PC-3 (cell line): ENCODE measurements at regions not wholly inside any gene's neighbourhood (a gene's known extent, or its start where the extent isn't known, plus 50 kb on each side); places are given as distances from the start of the nearest gene placed in this dataset.

Experiments
- ATAC-seq: fragments of 200-7000 bp; cut with Tn5 transposase; 2 replicates; pipeline ENCODE4 v1.9.1; 2020; ENCODE audit warnings: mild to moderate bottlenecking, moderate library complexity
- BruUV-seq: library from RNA; stranded (reverse); fragments of 400-500 nt; replicated peaks from 2 replicates; lab custom pipeline; 2021; lab: Mats Ljungman, UMichigan
- CTCF ChIA-PET: fragments of 300-600 bp; sonication (Branson Sonifier 250); formaldehyde crosslinking; loops from one replicate; lab custom pipeline; 2022; ENCODE audit warnings: antibody characterized with exemption; lab: Charles Lee
- POLR2A ChIA-PET: fragments of 300-600 bp; sonication (Branson Sonifier 250); formaldehyde crosslinking; loops from one replicate; lab custom pipeline; 2022; ENCODE audit warnings: antibody characterized with exemption; ENCODE audit not compliant: unreplicated experiment; lab: Charles Lee
- DNase-seq: peaks from one replicate; pipeline ENCODE4 v3.0.0-alpha.2; 2015
- H2AFZ ChIP-seq: fragments of 300-600 bp; sonication (generic); 2 replicates; pipeline ENCODE4 v1.6.0; 2016; ENCODE audit warnings: antibody characterized with exemption, low read length
- H3F3A ChIP-seq: fragments of 300-600 bp; sonication (generic); one replicate; pipeline ENCODE4 v1.6.0; 2017; ENCODE audit warnings: antibody characterized with exemption, low read length, control low read depth, mild to moderate bottlenecking; ENCODE audit not compliant: unreplicated experiment
- H3K27ac ChIP-seq: fragments of 300-600 bp; sonication (generic); 2 replicates; pipeline ENCODE4 v1.5.1; 2016; ENCODE audit warnings: mild to moderate bottlenecking, low read length
- H3K27me3 ChIP-seq: fragments of 300-600 bp; sonication (generic); 2 replicates; pipeline ENCODE4 v1.6.1; 2016; ENCODE audit warnings: low read length, mixed read lengths
- H3K36me3 ChIP-seq: fragments of 300-600 bp; sonication (generic); 2 replicates; pipeline ENCODE4 v1.6.1; 2016; ENCODE audit warnings: low read depth, mixed run types, low read length, mixed read lengths
- H3K4me1 ChIP-seq: fragments of 300-600 bp; sonication (generic); 2 replicates; pipeline ENCODE4 v1.5.1; 2016; ENCODE audit warnings: low read length; ENCODE audit not compliant: insufficient read depth
- H3K4me2 ChIP-seq: fragments of 300-600 bp; sonication (generic); 2 replicates; pipeline ENCODE4 v1.6.0; 2016; ENCODE audit warnings: low read length
- H3K4me3 ChIP-seq: fragments of 300-600 bp; sonication (generic); 2 replicates; pipeline ENCODE4 v1.5.1; 2016; ENCODE audit warnings: mild to moderate bottlenecking, low read length, mixed read lengths
- H3K79me2 ChIP-seq: fragments of 300-600 bp; sonication (generic); 2 replicates; pipeline ENCODE4 v1.6.1; 2017; ENCODE audit warnings: low read length, mixed read lengths
- H3K9ac ChIP-seq: fragments of 300-600 bp; sonication (generic); 2 replicates; pipeline ENCODE4 v1.6.0; 2016; ENCODE audit warnings: mild to moderate bottlenecking, low read length
- H3K9me2 ChIP-seq: fragments of 300-600 bp; sonication (generic); replicated peaks from 2 replicates; pipeline ENCODE4 v1.6.1; 2016; ENCODE audit warnings: mixed run types, low read length, mixed read lengths
- H3K9me3 ChIP-seq: fragments of 300-600 bp; sonication (generic); 2 replicates; pipeline ENCODE4 v1.6.1; 2016; ENCODE audit warnings: low read length, mixed read lengths
- H4K20me1 ChIP-seq: fragments of 300-600 bp; sonication (generic); 2 replicates; pipeline ENCODE4 v1.6.1; 2016; ENCODE audit warnings: low read length, mixed read lengths
- CTCF ChIP-seq: fragments of 300-600 bp; sonication (generic); conservative IDR thresholded peaks from 2 replicates; pipeline ENCODE4 v1.5.1; 2017; ENCODE audit warnings: antibody characterized with exemption, low read depth, mild to moderate bottlenecking, low read length
- EZH2 ChIP-seq: fragments of 300-600 bp; sonication (generic); IDR thresholded peaks from one replicate; pipeline ENCODE4 v1.6.1; 2017; ENCODE audit warnings: antibody characterized with exemption, mild to moderate bottlenecking, low read length; ENCODE audit not compliant: unreplicated experiment
- EZH2phosphoT487 ChIP-seq: fragments of 300-600 bp; sonication (generic); IDR thresholded peaks from 2 replicates; pipeline ENCODE4 v1.6.1; 2018; ENCODE audit warnings: mild to moderate bottlenecking, antibody characterized with exemption, low read length, borderline replicate concordance
- intact Hi-C: fragments of 100-400 bp; cut with micrococcal nuclease; formaldehyde crosslinking; loops from 2 replicates; pipeline ENCODE4 v1.9.0; 2023

- POLR2A ChIA-PET: interaction anchor here (0.5 to 0.7 kb wide), 3 partner anchors 8 to 1942 kb away, joined by 3 to 4 read pairs (median 3); no protein-coding TSS in a partner anchor
- Histone ChIP-seq H3K4me2 (no peak overlapping the region), H3K27me3 (no peaks in the 10 kb centered on the region), H3K27ac (no peak overlapping the region), H3K9me2 (no peaks in the 10 kb centered on the region), H3F3A (no peaks in the 10 kb centered on the region), H3K79me2 (no peaks in the 10 kb centered on the region), H2AFZ (no peak overlapping the region), H3K9ac (no peak overlapping the region), H4K20me1 (no peaks in the 10 kb centered on the region), H3K4me3 (no peak overlapping the region), H3K9me3 (no peaks in the 10 kb centered on the region), H3K36me3 (no peaks in the 10 kb centered on the region), H3K4me1 (no peaks in the 10 kb centered on the region; the same call in 1 of the 2 replicates)
- intact Hi-C loops: loop anchor here (1.0 to 10.0 kb wide), 2 partner anchors 35 to 411 kb away; no protein-coding TSS in a partner anchor
- no TSS peak for BruUV-seq
- CTCF ChIA-PET: interaction anchor here (0.6 to 1.0 kb wide), 3 partner anchors 38 to 1173 kb away, joined by 3 to 7 read pairs (median 4); no protein-coding TSS in a partner anchor
- DNase-seq (peak; percentile 63), ATAC-seq (peak; percentile 87)
- TF ChIP-seq EZH2 (no peak), EZH2phosphoT487 (no peak), CTCF (no peak)
These were observed 83.2 kb upstream of the MBL2 start for GRCh38 chr10:52855546-52856325.

- no peaks in the 10 kb centered on the region; the same call in 1 of the 2 replicates for H3K4me1 ChIP-seq
- H3F3A ChIP-seq: no peaks in the 10 kb centered on the region
- H4K20me1 ChIP-seq: no peaks in the 10 kb centered on the region
- intact Hi-C loops: loop anchor here (10.0 kb wide), 1 partner anchor 409 kb away; no protein-coding TSS in a partner anchor
- BruUV-seq: no TSS peak
- H3K9me2 ChIP-seq: no peaks in the 10 kb centered on the region
- no peak for ATAC-seq
- no peak overlapping the region for H3K4me3 ChIP-seq
- no peaks in the 10 kb centered on the region for H3K79me2 ChIP-seq
- H3K9me3 ChIP-seq: no peaks in the 10 kb centered on the region
- POLR2A ChIA-PET: no interaction called here
- no peak overlapping the region for H2AFZ ChIP-seq
- no peak for DNase-seq
- no peaks in the 10 kb centered on the region for H3K27me3 ChIP-seq
- no peak overlapping the region for H3K27ac ChIP-seq
- CTCF ChIA-PET: no interaction called here
- no peak for TF ChIP-seq EZH2
- TF ChIP-seq EZH2phosphoT487: no peak
- no peak for TF ChIP-seq CTCF
- no peaks in the 10 kb centered on the region for H3K36me3 ChIP-seq
- H3K9ac ChIP-seq: no peak overlapping the region
- H3K4me2 ChIP-seq: no peak overlapping the region
These were observed 81.1 kb upstream of the MBL2 start for GRCh38 chr10:52853704-52854103.

- ATAC-seq (no peak), DNase-seq (no peak)
- Histone ChIP-seq H3K4me1 (no peaks in the 10 kb centered on the region), H2AFZ (no peak overlapping the region), H3K27me3 (no peaks in the 10 kb centered on the region), H3K36me3 (no peaks in the 10 kb centered on the region), H3K9me2 (no peaks in the 10 kb centered on the region), H3K9ac (no peak overlapping the region), H3K79me2 (no peaks in the 10 kb centered on the region), H3F3A (no peaks in the 10 kb centered on the region), H4K20me1 (no peaks in the 10 kb centered on the region), H3K27ac (no peak overlapping the region), H3K9me3 (peaks cover 9% of the 10 kb centered on the region), H3K4me2 (no peak overlapping the region), H3K4me3 (no peak overlapping the region)
- ChIA-PET CTCF (no interaction called here), POLR2A (interaction anchor here (0.6 kb wide), 1 partner anchor 246 kb away, joined by 3 read pairs; no protein-coding TSS in a partner anchor)
- intact Hi-C loops: no loop called here
- no TSS peak for BruUV-seq
- TF ChIP-seq CTCF (no peak), EZH2 (no peak), EZH2phosphoT487 (no peak)
These were observed 64.2 kb upstream of the MBL2 start for GRCh38 chr10:52836816-52837215.
